Panc1 (cell line): ENCODE measurements at regions not wholly inside any gene's neighbourhood (a gene's known extent, or its start where the extent isn't known, plus 50 kb on each side); places are given as distances from the start of the nearest gene placed in this dataset.
"Not testable (repeated sequence)": the region's sequence is repeated elsewhere in the genome, so short reads cannot be mapped to it uniquely, and the experiment has no call there.

ENCODE experiments used
- CTCF ChIP-seq: fragments of 450-650 bp; IDR thresholded peaks from 2 replicates; pipeline ENCODE4 v1.5.1; 2017; ENCODE audit warnings: mild to moderate bottlenecking
- POLR2AphosphoS5 ChIP-seq: IDR thresholded peaks from 2 replicates; pipeline ENCODE4 v1.6.1; 2012; ENCODE audit warnings: mild to moderate bottlenecking, low read depth, low read length, moderate library complexity
- TF ChIP-seq, protein P1 (sequence below), 2 experiments: IDR thresholded peaks; 2 replicates each; pipeline ENCODE4 v1.6.1; 2011 to 2012; ENCODE audit warnings: low read depth in 2 of 2, control low read depth in 1 of 2, low read length in 1 of 2, mild to moderate bottlenecking in 1 of 2, moderate library complexity in 1 of 2; ENCODE audit not compliant: insufficient read depth in 1 of 2

DNA sequence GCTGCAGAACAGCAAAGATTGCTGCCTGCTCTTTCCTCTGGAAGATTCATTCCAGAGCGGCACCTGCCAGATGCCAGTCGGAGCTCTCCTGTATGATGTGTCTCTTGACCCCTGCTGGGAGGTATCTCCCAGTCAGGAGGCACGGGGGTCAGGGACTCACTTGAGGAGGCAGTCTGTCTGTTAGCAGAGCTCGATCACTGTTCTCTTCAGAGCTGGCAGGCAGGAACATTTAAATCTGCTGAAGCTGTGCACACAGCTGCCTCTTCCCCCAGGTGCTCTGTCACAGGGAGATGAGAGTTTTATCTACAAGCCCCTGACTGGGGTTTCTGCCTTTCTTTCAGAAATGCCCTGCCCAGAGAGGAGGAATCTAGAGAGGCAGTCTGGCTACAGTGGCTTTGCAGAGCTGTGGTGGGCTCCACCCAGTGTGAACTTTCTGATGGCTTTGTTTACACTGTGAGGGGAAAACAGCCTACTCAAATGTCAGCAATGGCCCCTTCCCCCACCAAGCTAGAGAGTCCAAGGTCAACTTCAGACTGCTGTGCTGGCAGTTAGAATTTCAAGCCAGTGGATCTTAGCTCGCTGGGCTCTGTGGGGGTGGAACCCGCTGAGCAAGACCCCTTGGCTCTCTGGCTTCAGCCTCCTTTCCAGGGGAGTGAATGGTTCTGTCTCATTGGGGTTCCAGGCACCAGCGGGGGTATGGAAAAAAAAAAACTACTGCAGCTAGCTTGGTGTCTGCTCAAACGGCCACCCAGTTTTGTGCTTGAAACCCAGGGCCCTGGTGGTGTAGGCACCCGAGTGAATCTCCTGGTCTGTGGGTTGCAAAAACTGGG, 242.7 kb upstream of the FAM78B start:
- TF ChIP-seq CTCF, POLR2AphosphoS5: not testable (repeated sequence)
- TF ChIP-seq, protein P1, sequence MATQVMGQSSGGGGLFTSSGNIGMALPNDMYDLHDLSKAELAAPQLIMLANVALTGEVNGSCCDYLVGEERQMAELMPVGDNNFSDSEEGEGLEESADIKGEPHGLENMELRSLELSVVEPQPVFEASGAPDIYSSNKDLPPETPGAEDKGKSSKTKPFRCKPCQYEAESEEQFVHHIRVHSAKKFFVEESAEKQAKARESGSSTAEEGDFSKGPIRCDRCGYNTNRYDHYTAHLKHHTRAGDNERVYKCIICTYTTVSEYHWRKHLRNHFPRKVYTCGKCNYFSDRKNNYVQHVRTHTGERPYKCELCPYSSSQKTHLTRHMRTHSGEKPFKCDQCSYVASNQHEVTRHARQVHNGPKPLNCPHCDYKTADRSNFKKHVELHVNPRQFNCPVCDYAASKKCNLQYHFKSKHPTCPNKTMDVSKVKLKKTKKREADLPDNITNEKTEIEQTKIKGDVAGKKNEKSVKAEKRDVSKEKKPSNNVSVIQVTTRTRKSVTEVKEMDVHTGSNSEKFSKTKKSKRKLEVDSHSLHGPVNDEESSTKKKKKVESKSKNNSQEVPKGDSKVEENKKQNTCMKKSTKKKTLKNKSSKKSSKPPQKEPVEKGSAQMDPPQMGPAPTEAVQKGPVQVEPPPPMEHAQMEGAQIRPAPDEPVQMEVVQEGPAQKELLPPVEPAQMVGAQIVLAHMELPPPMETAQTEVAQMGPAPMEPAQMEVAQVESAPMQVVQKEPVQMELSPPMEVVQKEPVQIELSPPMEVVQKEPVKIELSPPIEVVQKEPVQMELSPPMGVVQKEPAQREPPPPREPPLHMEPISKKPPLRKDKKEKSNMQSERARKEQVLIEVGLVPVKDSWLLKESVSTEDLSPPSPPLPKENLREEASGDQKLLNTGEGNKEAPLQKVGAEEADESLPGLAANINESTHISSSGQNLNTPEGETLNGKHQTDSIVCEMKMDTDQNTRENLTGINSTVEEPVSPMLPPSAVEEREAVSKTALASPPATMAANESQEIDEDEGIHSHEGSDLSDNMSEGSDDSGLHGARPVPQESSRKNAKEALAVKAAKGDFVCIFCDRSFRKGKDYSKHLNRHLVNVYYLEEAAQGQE (IDR thresholded peaks at IDR 0.05; ENCODE audit: insufficient read depth in 1 of 2, low read depth in 2 of 2, low read length in 1 of 2), result not testable (repeated sequence)
